ENCODE measurements at regions not wholly inside any gene's neighbourhood (a gene's known extent, or its start where the extent isn't known, plus 50 kb on each side); places are given as distances from the start of the nearest gene placed in this dataset.
"Not testable (repeated sequence)": the region's sequence is repeated elsewhere in the genome, so short reads cannot be mapped to it uniquely, and the experiment has no call there.

DNA sequence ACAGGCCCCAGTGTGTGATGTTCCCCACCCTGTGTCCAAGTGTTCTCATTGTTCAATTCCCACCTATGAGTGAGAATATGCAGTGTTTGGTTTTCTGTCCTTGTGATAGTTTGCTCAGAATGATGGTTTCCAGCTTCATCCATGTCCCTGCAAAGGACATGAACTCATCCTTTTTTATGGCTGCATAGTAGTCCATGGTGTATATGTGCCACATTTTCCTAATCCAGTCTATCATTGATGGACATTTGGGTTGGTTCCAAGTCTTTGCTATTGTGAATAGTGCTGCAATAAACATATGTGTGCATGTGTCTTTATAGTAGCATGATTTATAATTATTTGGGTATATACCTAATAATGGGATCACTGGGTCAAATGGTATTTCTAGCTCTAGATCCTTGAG, 115.0 kb upstream of the TBX18 start:
- H3K4me2 ChIP-seq (ENCODE audit: low read length); H3K4me3 ChIP-seq (ENCODE audit: low read length); H3K4me1 ChIP-seq (ENCODE audit: control insufficient read depth, low read depth, low read length); H3K9ac ChIP-seq (ENCODE audit: low read length); H2AK5ac ChIP-seq (ENCODE audit: low read length); H3K18ac ChIP-seq (ENCODE audit: low read length); H4K8ac ChIP-seq (ENCODE audit: low read depth, low read length); H3K56ac ChIP-seq (ENCODE audit: low read length); H3K79me2 ChIP-seq (ENCODE audit: control insufficient read depth, insufficient read depth, low read length); H3K79me1 ChIP-seq (ENCODE audit: low read length); H3K27me3 ChIP-seq (ENCODE audit: insufficient read depth, low read length, poor library complexity); H3K36me3 ChIP-seq (ENCODE audit: control insufficient read depth, insufficient read depth, low read length); H2BK5ac ChIP-seq (ENCODE audit: low read length); H3K23ac ChIP-seq (ENCODE audit: low read length); H2BK120ac ChIP-seq (ENCODE audit: low read depth, low read length); H4K5ac ChIP-seq (ENCODE audit: low read length); H3K27ac ChIP-seq (ENCODE audit: low read depth, low read length); H2BK15ac ChIP-seq (replicated peaks; ENCODE audit: low read depth); DNase-seq; H3K4ac ChIP-seq (ENCODE audit: low read depth, low read length): not testable (repeated sequence)

- H3K4ac ChIP-seq (ENCODE audit: low read depth, low read length): no peak overlapping the region
- H3K4me2 ChIP-seq (ENCODE audit: low read length): no peak overlapping the region
- H3K27me3 ChIP-seq (ENCODE audit: insufficient read depth, low read length, poor library complexity): no peaks in the 10 kb centered on the region
- no peak overlapping the region for H2BK5ac ChIP-seq (ENCODE audit: low read length)
- no CpG with 5 or more reads among the region's 3 CpGs for WGBS (ENCODE audit: extremely low coverage, insufficient coverage, low lambda C conversion rate)
- H3K9ac ChIP-seq (ENCODE audit: low read length): no peak overlapping the region
- no peak overlapping the region for H2AK5ac ChIP-seq (ENCODE audit: low read length)
- H3K36me3 ChIP-seq (ENCODE audit: control insufficient read depth, insufficient read depth, low read length): no peaks in the 10 kb centered on the region
- no peak overlapping the region for H4K5ac ChIP-seq (ENCODE audit: low read length)
- H3K18ac ChIP-seq (ENCODE audit: low read length): no peak overlapping the region
- no peak overlapping the region for H3K23ac ChIP-seq (ENCODE audit: low read length)
- no peak overlapping the region for H2BK15ac ChIP-seq (replicated peaks; ENCODE audit: low read depth)
- H3K4me3 ChIP-seq (ENCODE audit: low read length): no peak overlapping the region
- no peak overlapping the region for H2BK120ac ChIP-seq (ENCODE audit: low read depth, low read length)
- H3K4me1 ChIP-seq (ENCODE audit: control insufficient read depth, low read depth, low read length): no peaks in the 10 kb centered on the region
- H3K79me1 ChIP-seq (ENCODE audit: low read length): no peaks in the 10 kb centered on the region
- no peak overlapping the region for H4K8ac ChIP-seq (ENCODE audit: low read depth, low read length)
- H3K27ac ChIP-seq (ENCODE audit: low read depth, low read length): no peak overlapping the region
- H3K56ac ChIP-seq (ENCODE audit: low read length): no peak overlapping the region
- DNase-seq: no peak
- no peaks in the 10 kb centered on the region for H3K79me2 ChIP-seq (ENCODE audit: control insufficient read depth, insufficient read depth, low read length)
These were observed 113.3 kb upstream of the TBX18 start for GRCh38 chr6:84877515-84878210.

- Histone ChIP-seq H3K79me1 (ENCODE audit: low read length) (no peaks in the 10 kb centered on the region), H3K27ac (ENCODE audit: low read depth, low read length) (no peak overlapping the region), H3K4me1 (ENCODE audit: control insufficient read depth, low read depth, low read length) (no peaks in the 10 kb centered on the region), H3K56ac (ENCODE audit: low read length) (no peak overlapping the region), H2BK5ac (ENCODE audit: low read length) (no peak overlapping the region), H2BK120ac (ENCODE audit: low read depth, low read length) (no peak overlapping the region), H2BK15ac (replicated peaks; ENCODE audit: low read depth) (no peak overlapping the region), H3K9ac (ENCODE audit: low read length) (no peak overlapping the region), H2AK5ac (ENCODE audit: low read length) (no peak overlapping the region), H3K27me3 (ENCODE audit: insufficient read depth, low read length, poor library complexity) (no peaks in the 10 kb centered on the region), H4K5ac (ENCODE audit: low read length) (no peak overlapping the region), H3K4ac (ENCODE audit: low read depth, low read length) (no peak overlapping the region), H3K18ac (ENCODE audit: low read length) (no peak overlapping the region), H3K4me3 (ENCODE audit: low read length) (no peak overlapping the region), H3K36me3 (ENCODE audit: control insufficient read depth, insufficient read depth, low read length) (no peaks in the 10 kb centered on the region), H3K79me2 (ENCODE audit: control insufficient read depth, insufficient read depth, low read length) (no peaks in the 10 kb centered on the region), H4K8ac (ENCODE audit: low read depth, low read length) (no peak overlapping the region), H3K4me2 (ENCODE audit: low read length) (no peak overlapping the region), H3K23ac (ENCODE audit: low read length) (no peak overlapping the region)
- no CpG with 5 or more reads among the region's 2 CpGs for WGBS (ENCODE audit: extremely low coverage, insufficient coverage, low lambda C conversion rate)
- DNase-seq: no peak
These were observed 112.5 kb upstream of the TBX18 start for GRCh38 chr6:84876723-84877514.

- Histone ChIP-seq H2BK5ac (ENCODE audit: low read length) (no peak overlapping the region), H3K23ac (ENCODE audit: low read length) (no peak overlapping the region), H3K27ac (ENCODE audit: low read depth, low read length) (no peak overlapping the region), H4K5ac (ENCODE audit: low read length) (no peak overlapping the region), H3K9ac (ENCODE audit: low read length) (no peak overlapping the region), H4K8ac (ENCODE audit: low read depth, low read length) (no peak overlapping the region), H3K4ac (ENCODE audit: low read depth, low read length) (no peak overlapping the region), H2AK5ac (ENCODE audit: low read length) (no peak overlapping the region), H2BK120ac (ENCODE audit: low read depth, low read length) (no peak overlapping the region), H3K4me3 (ENCODE audit: low read length) (no peak overlapping the region), H3K18ac (ENCODE audit: low read length) (no peak overlapping the region), H3K27me3 (ENCODE audit: insufficient read depth, low read length, poor library complexity) (no peaks in the 10 kb centered on the region), H3K36me3 (ENCODE audit: control insufficient read depth, insufficient read depth, low read length) (no peaks in the 10 kb centered on the region), H3K56ac (ENCODE audit: low read length) (no peak overlapping the region), H3K79me2 (ENCODE audit: control insufficient read depth, insufficient read depth, low read length) (no peaks in the 10 kb centered on the region), H2BK15ac (replicated peaks; ENCODE audit: low read depth) (no peak overlapping the region), H3K4me2 (ENCODE audit: low read length) (no peak overlapping the region), H3K4me1 (ENCODE audit: control insufficient read depth, low read depth, low read length) (no peaks in the 10 kb centered on the region), H3K79me1 (ENCODE audit: low read length) (no peaks in the 10 kb centered on the region)
- no peak for DNase-seq
- no CpG with 5 or more reads among the region's 4 CpGs for WGBS (ENCODE audit: extremely low coverage, insufficient coverage, low lambda C conversion rate)
These were observed 108.8 kb upstream of the TBX18 start for GRCh38 chr6:84872996-84873723.

DNA sequence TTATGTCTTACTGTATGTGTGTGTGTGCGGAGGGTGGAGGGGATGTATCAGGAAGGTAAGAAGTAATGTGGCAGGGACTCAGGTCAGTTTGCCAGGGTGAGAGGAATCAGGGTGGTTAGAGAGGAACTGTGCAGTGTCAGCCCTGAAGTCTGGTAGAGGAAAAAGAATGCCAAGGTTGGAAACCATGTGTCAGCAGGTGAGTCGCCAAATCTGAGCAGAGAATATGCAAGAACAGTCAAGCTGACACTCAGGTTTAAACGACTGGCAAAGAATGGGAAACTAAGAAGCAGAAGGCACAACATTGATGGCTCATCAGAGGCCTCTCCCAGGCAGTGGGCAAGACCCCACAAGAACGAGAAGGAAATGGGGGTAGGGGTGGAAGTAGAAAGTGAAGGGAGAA, 107.5 kb upstream of the TBX18 start:
- no peak overlapping the region for H3K4ac ChIP-seq (ENCODE audit: low read depth, low read length)
- no peaks in the 10 kb centered on the region for H3K4me1 ChIP-seq (ENCODE audit: control insufficient read depth, low read depth, low read length)
- no CpG with 5 or more reads among the region's 4 CpGs for WGBS (ENCODE audit: extremely low coverage, insufficient coverage, low lambda C conversion rate)

More for the DNA sequence above, 107.5 kb upstream of the TBX18 start:
- Histone ChIP-seq H3K4me3 (ENCODE audit: low read length) (no peak overlapping the region), H3K36me3 (ENCODE audit: control insufficient read depth, insufficient read depth, low read length) (no peaks in the 10 kb centered on the region), H3K27ac (ENCODE audit: low read depth, low read length) (no peak overlapping the region), H3K9ac (ENCODE audit: low read length) (no peak overlapping the region), H3K4me2 (ENCODE audit: low read length) (no peak overlapping the region), H3K18ac (ENCODE audit: low read length) (no peak overlapping the region), H2AK5ac (ENCODE audit: low read length) (no peak overlapping the region), H2BK120ac (ENCODE audit: low read depth, low read length) (no peak overlapping the region), H3K56ac (ENCODE audit: low read length) (no peak overlapping the region), H3K23ac (ENCODE audit: low read length) (no peak overlapping the region), H2BK15ac (replicated peaks; ENCODE audit: low read depth) (no peak overlapping the region), H3K79me2 (ENCODE audit: control insufficient read depth, insufficient read depth, low read length) (no peaks in the 10 kb centered on the region), H3K27me3 (ENCODE audit: insufficient read depth, low read length, poor library complexity) (no peaks in the 10 kb centered on the region), H4K5ac (ENCODE audit: low read length) (no peak overlapping the region), H3K79me1 (ENCODE audit: low read length) (no peaks in the 10 kb centered on the region), H4K8ac (ENCODE audit: low read depth, low read length) (no peak overlapping the region), H2BK5ac (ENCODE audit: low read length) (no peak overlapping the region)
- no peak for DNase-seq
